Lower leg skin (tissue), 3 donors: ENCODE measurements at regions not wholly inside any gene's neighbourhood (a gene's known extent, or its start where the extent isn't known, plus 50 kb on each side); places are given as distances from the start of the nearest gene placed in this dataset.

Experiments used
- POLR2A ChIP-seq, 2 donors: fragments of 450-650 bp; IDR thresholded peaks; one replicate each; pipeline ENCODE4 v1.6.1; 2016 to 2017; ENCODE audit warnings: antibody characterized with exemption in 2 of 2, mild to moderate bottlenecking in 1 of 2, moderate library complexity in 1 of 2
- TF ChIP-seq, protein P1 (sequence below), 3 donors: fragments of 450-650 bp; IDR thresholded peaks; one replicate each; pipeline ENCODE4 v1.5.1; 2016; ENCODE audit warnings: antibody characterized with exemption in 3 of 3, mild to moderate bottlenecking in 3 of 3, moderate library complexity in 2 of 3

- TF ChIP-seq, protein P1, sequence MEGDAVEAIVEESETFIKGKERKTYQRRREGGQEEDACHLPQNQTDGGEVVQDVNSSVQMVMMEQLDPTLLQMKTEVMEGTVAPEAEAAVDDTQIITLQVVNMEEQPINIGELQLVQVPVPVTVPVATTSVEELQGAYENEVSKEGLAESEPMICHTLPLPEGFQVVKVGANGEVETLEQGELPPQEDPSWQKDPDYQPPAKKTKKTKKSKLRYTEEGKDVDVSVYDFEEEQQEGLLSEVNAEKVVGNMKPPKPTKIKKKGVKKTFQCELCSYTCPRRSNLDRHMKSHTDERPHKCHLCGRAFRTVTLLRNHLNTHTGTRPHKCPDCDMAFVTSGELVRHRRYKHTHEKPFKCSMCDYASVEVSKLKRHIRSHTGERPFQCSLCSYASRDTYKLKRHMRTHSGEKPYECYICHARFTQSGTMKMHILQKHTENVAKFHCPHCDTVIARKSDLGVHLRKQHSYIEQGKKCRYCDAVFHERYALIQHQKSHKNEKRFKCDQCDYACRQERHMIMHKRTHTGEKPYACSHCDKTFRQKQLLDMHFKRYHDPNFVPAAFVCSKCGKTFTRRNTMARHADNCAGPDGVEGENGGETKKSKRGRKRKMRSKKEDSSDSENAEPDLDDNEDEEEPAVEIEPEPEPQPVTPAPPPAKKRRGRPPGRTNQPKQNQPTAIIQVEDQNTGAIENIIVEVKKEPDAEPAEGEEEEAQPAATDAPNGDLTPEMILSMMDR (IDR thresholded peaks at IDR 0.05) = no peak
- TF ChIP-seq POLR2A (IDR thresholded peaks at IDR 0.05) = no peak
Measured at GRCh38 chr5:99773290-99773689, 761.9 kb upstream of the FAM174A start.
